GM18858 (cell line): ENCODE measurements at regions not wholly inside any gene's neighbourhood (a gene's known extent, or its start where the extent isn't known, plus 50 kb on each side); places are given as distances from the start of the nearest gene placed in this dataset.
"Not testable (repeated sequence)": the region's sequence is repeated elsewhere in the genome, so short reads cannot be mapped to it uniquely, and the experiment has no call there.

Experiments
- ATAC-seq: cut with Tn5 transposase; IDR thresholded peaks from one replicate; pipeline ENCODE4 v1.9.1; 2021; ENCODE audit not compliant: unreplicated experiment

DNA sequence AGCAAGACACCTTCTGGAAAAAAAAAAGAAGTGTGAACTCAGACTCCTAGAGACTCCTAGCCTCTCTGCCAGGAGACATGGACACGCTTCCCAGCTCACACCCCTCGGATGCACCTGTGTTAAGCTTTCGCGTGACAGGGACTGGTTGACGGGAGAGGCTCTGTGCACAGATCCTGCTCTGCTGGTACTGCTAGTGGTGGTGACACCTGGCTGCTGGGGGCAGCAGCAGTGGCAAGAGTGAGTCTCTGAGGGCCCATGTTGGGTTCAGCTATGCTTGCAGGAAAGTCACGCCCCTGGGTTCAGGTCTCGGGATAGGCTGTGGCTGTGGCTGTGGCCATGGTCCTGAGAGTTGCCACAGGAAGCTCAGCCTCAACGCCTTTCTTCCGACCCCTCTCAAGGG, 81.1 kb downstream of the XRCC2 start:
- ATAC-seq = no peak

DNA sequence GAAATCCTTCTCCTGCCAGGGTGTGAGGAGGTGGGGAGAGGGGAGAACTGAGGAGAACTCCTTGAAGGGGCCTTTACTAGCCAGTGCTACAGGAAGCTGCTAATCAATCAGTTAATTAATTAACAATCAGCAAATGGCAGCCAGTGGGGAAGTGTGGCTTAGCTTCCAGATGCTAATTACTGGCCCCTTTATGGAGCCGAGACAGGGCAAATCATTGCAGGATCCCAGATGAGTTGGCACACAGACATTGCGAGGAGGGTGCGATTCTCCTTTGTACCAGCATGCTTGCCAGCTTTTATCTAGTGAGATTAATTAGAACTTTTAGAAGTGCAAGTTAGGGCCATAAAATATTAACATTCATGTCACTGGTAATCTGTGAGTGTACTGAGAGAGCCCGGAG, 84.0 kb downstream of the XRCC2 start:
- ATAC-seq = no peak

DNA sequence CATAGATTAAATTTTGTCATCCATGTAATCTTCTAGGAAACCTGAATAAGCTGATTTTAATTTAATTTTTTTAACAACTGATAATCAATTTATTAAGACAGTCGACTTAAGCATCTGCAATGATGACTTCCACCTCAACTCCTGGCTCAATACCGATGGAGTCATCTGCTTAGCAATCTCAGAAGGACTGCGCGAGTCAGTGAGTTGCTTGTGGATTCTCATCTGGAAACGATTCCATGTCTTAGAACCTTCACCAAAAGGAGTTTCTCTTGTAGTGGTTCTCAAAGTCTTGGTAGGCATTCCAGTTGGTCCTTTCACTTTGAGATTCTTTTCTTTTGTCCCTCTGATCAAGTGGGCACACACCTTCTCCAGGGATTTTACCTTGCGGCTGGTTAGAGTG, 85.5 kb downstream of the XRCC2 start:
- no peak for ATAC-seq

DNA sequence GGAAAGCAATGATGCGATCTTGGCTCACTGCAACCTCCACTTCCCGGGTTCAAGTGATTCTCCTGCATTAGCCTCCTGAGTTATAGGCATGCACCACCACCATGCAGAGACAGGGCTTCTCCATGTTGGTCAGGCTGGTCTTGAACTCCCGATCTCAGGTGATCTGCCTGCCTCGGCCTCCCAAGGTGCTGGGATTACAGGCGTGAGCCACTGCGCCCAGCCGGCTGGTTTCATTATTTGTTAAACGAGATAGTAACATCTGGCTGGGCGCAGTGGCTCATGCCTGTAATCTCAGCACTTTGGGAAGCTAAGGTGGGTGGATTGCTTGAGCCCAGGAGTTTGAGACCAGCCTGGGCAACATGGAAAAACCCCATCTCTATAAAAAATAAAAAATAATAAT, 86.1 kb downstream of the XRCC2 start:
- ATAC-seq = not testable (repeated sequence)

DNA sequence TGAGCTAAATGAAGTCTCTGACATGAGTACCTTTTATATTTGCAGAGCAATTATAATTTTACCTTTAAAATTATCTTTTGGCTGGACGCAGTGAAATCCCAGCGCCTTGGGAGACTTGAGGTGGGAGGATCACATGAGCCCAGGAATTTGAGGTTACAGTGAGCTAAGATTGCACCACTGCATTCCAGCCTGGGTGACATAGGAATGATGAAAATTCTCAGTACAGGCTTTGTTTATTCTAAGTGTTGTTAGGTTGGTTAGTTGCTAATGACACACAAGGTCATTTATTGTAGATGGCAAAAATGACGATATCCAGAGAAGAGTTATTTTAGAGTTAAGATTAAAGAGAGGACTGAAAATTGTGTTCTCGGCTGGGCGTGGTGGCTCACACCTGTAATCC, 87.6 kb downstream of the XRCC2 start:
- no peak for ATAC-seq

DNA sequence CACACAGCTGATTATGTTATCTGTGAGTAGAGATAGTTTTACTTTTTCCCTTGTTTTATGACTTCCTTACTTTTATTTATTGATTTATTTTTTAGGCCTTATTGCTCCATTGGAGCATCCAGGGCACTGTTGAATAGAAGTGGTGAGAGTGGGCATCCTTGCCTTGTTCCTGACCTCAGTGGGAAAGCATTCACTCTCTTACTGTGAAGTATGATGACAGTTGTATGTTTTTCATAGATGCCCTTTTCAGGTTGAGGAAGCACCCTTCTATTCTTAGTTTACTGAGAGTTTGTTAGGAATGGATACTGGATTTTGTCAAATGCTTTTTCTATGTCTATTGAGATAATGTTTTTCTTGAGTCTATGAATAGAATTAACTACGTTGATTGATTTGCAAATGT, 88.6 kb downstream of the XRCC2 start:
- ATAC-seq = no peak

DNA sequence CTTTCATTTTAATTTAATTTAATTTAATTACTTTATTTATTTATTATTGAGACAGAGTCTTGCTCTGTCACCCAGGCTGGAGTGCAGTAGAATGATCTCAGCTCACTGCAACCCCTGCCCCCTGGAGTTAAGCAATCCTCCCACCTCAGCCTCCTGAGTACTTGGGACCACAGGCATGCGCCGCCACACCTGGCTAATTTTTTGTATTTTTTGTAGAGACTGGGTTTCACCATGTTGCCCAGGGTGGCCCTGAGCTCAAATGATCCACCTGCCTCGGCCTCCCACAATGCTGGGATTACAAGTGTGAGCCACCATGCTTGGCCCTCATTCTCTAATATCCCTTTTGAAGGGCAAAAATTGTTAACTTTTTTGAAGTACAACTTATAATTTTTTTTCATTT, 92.9 kb downstream of the XRCC2 start:
- ATAC-seq = no peak

DNA sequence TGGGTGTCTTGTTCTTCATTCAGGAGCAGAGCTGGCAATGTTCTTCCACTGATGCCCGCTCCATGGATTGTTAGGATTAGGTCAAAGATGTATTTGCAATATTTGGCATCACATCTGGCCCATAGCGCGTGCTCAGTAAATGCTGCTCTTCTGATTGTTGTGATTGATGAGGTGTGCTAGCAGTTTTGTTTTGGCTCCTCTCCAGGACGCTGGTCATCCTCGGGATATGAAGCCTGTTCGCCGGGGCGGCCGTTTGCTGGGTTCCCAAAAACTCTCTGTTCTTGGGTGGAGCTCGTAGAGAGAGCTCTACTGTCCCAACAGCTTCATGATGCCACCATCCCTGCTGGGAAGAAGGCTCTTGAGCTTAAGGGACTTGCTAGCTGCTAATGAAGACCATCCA, 96.9 kb downstream of the XRCC2 start:
- no peak for ATAC-seq

DNA sequence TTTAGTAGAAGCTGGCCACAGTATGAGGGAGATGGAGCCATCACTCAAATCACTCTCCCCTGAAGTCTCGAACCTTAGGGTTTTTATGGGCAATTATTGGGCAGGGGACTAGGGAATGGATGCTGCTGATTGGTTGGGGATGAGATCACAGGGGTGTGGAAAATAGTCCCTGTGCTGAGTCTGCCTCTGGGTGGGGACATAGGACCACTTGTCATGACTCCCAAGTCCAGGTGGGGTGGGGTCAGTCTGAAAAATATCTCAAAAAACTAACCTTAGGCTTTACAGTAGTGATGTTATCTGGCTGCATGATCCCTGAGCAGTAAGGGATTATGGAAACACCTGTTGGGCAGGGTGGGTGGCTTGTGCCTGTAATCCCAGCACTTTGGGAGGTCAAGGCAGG, 98.6 kb downstream of the XRCC2 start:
- ATAC-seq = no peak

DNA sequence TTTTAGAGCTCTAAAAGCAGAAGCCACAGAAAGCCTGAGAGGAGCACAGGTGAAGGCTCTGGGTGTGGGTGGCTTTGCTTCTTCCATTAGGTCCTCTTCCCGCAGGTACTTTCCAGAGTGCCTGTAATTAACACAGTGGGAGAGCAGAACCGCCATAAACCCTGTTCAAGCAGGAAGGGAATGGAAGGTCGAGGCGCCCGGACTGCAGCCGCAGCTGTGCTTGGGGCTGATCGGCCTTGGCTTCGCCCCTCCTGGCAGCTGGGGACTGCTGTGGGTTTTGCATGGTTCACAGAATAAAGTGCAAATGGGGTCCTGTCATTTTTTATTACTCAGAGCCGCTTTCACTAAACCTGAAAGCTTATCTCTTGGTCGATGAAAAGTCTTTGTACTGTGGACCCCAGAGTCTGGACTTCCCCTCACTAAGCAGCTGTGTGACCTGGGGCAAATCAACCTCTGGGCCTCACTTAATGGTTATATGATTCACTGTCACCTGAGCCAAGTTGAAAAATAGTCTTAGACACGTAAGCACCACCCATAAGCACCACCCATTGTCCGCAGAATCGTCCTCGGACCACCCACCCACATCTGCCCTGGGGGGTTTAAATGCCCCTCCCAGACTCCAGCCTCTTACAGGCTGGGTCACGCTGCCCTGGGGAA, 100.9 kb downstream of the XRCC2 start:
- peak; percentile 71 for ATAC-seq

DNA sequence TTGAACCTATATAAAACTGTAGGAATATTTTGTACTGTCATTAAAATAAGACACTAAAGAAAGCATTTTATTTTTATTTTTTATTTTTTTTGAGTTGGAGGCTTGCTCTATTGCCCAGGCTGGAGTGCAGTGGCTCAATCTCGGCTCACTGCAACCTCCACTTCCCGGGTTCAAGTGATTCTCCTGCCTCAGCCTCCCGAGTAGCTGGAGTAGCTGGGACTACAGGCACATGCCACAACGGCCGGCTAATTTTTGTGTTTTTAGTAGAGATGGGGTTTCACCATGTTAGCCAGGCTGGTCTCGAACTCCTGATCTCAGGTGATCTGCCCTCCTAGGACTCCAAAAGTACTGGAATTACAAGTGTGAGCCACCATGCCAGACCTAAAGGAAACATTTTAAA, 102.8 kb downstream of the XRCC2 start:
- not testable (repeated sequence) for ATAC-seq

DNA sequence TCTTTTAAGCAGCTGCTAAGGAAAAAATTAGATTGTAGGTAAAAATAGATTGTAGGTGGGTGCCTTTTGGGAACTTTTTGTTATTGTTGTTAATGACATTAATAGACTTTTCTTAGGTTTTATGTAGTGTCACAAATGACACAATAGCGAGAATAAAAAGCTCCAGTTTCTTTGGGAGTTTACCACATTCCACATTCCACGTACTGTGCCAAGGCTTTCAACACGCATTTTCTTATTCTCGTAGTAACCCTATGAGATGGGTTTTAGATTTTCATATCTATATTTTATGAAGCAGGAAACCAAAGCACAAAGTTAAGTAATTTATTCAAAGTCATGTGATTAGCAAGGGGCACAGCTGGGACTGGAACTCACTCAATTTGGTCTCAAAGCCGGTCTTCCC, 103.8 kb downstream of the XRCC2 start:
- ATAC-seq = no peak

DNA sequence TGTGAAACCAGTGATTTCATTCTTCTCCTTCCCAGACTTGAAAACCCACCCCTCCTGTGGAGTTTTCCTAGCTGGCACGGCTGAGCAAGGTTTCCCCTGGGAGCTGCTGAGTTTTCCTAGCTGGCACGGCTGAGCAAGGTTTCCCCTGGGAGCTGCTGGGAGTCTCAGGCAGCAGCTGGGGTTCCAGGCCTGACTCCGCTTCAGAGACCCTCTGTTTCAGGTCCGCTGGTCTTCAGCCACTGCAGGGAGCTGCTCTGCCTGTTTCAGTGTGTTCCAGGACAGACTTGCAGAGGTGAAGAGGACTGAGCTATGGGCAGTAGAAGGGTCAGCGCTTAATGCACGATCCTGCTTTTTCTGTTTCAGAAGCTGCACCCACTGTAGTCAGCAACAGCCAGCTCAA, 104.9 kb downstream of the XRCC2 start:
- ATAC-seq = no peak

DNA sequence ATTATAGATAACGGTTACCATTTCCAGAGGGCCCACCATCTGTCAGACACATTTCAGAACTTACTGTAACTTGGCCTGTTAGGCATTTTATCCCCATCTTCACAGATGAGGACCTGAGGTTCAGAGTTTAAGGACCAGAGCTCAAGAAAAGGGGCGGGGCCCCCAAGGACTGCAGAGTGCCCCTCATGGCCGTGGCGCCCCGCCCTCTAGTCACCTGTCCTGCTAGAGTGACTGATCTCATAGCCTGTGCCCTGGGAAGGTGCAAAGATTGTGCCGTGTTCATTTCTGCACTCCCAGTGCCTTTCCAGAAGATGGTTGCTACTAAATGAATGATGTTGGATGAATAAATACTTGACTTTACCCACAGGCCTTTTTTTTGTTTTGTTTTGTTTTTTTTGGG, 107.0 kb downstream of the XRCC2 start:
- ATAC-seq = no peak

DNA sequence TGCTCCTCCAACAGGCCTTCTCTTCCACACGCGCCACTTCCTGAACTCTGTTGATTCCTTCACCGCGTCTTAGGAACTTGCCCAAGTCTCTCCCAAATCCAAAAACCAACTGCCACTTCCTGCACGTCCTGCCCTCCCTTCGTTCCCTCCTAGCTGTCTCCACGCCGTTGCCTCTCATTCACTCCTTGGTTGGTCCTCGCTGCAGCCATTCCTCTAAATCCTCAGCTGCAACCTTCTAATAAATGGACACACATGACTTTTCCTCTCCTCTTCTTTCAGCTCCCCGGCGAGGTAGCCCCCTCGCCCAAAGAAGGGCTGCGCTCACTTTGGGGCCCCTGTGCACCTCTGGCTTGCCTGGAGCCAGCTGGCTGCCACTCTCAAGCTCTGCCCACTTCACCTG, 110.2 kb downstream of the XRCC2 start:
- ATAC-seq = no peak

DNA sequence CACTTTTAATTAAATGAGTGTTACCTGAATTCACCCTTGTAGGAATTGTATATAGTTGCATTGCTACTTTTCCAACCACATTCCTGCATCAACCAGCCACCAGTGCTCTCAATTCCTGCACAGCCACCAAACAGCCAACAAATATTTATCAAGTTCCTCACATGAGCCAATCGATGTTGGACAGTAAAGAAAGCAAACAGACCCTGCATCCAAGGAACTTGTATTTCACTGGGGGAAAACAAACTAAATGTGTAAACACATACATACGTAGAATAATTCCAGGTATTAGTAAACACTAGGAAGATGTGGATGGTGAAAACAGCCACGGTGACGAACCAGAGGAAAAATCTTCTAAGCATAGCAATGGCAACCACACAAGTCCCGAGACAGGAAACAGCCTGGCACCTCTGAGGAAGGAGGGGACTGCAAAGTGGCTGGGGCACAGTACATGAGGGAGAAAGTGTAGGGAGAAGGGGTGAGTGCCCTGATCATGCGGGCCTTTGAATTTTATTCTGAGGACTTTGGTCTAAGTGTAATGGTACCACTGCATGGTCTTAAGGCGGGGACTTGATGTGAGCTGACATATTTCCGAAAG, 111.2 kb downstream of the XRCC2 start:
- ATAC-seq = no peak

DNA sequence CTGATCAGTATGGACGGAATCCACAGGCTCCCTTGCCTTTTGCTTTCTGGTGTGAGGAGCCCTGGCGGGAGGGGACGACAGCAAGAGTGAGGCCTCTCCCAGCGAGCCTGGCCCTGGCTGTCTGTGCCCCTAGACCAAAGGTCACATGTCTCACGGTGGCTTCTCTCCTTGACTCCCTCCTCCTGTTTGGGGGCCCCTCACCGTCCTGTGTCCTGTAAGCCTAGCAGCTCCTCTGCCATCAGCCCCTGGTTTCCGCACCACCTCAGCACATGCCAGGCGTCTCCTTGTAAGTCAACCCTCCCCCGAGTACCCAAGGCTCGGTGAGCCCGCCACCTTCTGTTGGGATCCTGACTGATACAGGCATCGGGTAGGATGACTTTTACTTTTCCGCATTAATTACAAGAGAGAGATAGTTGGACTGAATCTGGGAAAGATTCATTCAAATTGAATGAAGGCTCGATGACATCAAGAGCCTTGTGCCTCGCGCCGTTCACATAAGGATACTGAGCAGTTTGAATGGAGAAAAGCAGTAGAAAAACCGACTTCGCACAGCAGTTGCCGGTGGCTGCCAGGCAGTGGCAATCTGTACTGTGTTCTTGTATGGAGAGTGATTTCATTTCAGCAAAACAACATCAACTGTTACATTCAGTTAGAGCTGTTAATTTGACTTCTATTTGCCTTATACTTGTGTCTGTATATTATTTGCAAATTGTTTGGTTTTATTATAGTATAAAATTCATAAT, 119.8 kb downstream of the XRCC2 start:
- ATAC-seq = no peak

DNA sequence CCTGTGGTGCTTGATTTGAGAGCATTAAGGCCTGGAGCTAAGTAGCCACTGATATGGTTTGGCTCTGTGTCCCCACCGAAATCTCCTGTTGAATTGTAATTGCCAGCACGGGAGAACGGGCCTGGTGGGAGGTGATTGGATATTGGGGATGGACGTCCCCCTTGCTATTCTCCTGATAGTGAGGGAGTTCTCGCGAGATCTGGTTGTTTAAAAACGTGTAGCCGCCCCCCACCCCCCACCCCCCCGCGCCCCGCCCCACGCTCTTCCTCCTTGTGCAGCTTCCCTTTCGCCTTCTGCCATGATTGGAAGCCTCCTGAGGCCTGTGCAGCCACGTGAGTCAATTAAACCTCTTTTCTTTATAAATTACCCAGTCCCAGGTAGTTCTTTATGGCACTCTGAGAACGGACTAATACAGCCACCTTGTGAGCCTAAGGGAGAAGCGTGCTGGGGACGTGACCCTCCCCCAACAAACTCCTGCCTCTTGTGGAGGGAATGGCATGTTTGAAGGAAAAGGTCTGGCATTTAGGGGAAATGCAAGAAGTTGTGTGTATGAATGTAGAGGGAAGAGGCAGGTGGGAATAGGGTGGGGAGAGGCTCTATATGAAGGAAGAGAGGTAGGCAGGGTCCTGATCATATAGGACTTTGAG, 118.0 kb upstream of the KMT2C start:
- ATAC-seq = no peak

DNA sequence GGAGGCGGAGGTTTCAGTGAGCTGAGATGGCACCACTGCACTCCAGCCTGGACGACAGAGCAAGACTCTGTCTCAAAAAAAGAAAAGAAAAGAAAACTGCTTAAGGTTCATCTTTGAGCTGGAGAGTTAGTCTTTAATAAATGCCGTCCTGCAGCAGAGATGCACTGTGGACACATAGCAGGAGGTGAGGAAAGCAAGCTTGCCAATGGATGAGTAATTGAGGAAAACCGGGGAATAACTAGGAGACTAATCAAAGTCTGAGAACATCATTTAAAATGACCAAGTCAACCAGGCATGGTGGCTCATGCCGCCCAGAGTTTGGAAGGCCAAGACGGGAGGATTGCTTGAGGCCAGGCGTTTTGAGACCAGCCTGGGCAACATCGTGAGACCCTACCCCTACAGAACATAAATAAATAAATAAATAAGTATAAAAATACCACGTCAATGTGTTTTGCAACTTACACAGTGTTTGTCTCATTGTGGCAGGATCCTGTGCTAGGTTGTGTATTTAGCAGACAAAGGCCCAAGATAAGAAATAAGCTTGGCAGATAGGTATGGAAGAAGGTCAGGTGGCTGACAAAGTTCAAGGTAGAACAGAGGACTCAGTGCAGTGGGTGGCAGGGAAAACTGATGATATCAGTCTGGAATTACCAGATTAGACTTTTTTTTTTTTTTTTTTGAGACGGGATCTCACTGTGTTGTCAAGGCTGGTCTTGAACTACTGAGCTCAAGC, 115.7 kb upstream of the KMT2C start:
- no peak for ATAC-seq

DNA sequence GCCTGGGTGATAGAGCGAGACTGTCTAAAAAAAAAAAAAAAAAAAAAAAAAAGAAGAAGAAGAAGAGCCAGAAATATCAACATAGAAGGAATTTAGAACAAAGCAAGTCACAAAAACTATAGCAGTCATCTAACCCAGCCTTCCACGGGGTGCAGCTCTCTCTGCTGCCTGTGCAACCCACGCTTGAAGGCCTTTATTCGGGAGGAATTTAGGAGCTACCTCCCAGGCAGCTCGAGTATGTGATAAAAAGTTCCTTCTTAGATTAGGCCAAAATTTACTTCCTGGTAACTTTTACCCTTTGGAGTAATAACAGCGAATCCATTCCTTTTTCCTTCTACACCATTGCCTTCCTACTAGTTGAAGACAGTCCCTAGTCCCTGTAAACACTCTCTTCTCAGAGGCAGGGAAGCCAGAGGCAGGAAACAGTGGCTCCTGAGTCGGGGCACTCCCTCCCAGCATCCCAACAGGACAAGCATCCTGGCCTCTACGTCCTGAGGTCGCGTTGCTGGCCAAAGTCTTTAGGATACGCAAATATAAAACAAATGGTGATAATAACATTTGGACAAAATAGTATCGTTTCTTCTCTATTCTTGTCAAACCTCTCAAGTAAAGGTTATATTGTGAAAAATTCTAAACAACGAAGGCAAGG, 109.3 kb upstream of the KMT2C start:
- ATAC-seq = no peak

DNA sequence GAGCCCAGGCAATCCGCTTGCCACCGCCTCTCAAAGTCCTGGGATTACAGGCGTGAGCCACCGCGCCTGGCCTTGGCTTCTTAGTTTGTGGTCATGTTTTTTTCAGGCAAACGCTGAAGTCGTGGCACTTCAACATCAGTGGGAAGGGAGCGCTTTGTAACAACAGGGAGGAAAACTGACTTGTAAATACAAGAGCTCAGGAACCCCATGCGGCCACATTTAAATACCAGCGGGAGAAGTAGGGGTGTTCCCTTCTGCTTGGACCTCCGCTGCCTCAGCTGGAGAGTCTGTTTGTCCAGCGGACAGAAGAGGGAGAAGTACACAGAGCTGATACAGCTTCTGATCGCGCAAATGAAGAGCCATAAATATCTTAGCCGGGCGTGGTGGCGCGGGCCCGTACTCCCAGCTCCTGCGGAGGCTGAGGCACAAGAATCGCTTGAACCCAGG, 108.7 kb upstream of the KMT2C start:
- no peak for ATAC-seq
